Peyer's patch (tissue), 4 donors: ENCODE measurements at regions not wholly inside any gene's neighbourhood (a gene's known extent, or its start where the extent isn't known, plus 50 kb on each side); places are given as distances from the start of the nearest gene placed in this dataset.

ENCODE experiments used
- DNase-seq, 3 donors: peaks; one replicate each; pipeline ENCODE4 v3.0.0-alpha.2; 2017 to 2019
- H3K27ac ChIP-seq, 4 donors: fragments of 200-600 bp; sonication (generic); one replicate each; pipeline ENCODE4 v1.5.1; 2016 to 2019
- H3K27me3 ChIP-seq, 2 donors: fragments of 200-600 bp; sonication (generic); one replicate each; pipeline ENCODE4 v1.5.1; 2019
- H3K36me3 ChIP-seq, 3 donors: fragments of 200-600 bp; sonication (generic); one replicate each; pipeline ENCODE4 v1.5.1; 2016 to 2019
- H3K4me1 ChIP-seq, 4 donors: fragments of 200-600 bp; sonication (generic); one replicate each; pipeline ENCODE4 v1.5.1; 2016 to 2019
- H3K4me3 ChIP-seq, 4 donors: fragments of 200-600 bp; sonication (generic); 1 replicate in 3 of 4; 2 replicates in 1 of 4; pipeline ENCODE4 v1.5.1; 2016 to 2019; ENCODE audit warnings: mild to moderate bottlenecking in 1 of 4
- H3K9me3 ChIP-seq, 4 donors: fragments of 200-600 bp; sonication (generic); one replicate each; pipeline ENCODE4 v1.5.1; 2016 to 2019; ENCODE audit warnings: mild to moderate bottlenecking in 1 of 4
- POLR2A ChIP-seq, 2 donors: fragments of 450-650 bp; IDR thresholded peaks; one replicate each; pipeline ENCODE4 v1.5.1; 2017; ENCODE audit warnings: antibody characterized with exemption in 2 of 2, mild to moderate bottlenecking in 2 of 2, moderate library complexity in 2 of 2
- TF ChIP-seq, protein P1 (sequence below), 6 experiments: fragments of 450-650 bp in 4 of 6; fragments of 200-600 bp in 2 of 6; sonication (generic) in 1 of 6; IDR thresholded peaks; one replicate each; pipeline ENCODE4 v1.5.1; 2017 to 2019; ENCODE audit warnings: antibody characterized with exemption in 6 of 6, mild to moderate bottlenecking in 3 of 6, moderate library complexity in 1 of 6

DNA sequence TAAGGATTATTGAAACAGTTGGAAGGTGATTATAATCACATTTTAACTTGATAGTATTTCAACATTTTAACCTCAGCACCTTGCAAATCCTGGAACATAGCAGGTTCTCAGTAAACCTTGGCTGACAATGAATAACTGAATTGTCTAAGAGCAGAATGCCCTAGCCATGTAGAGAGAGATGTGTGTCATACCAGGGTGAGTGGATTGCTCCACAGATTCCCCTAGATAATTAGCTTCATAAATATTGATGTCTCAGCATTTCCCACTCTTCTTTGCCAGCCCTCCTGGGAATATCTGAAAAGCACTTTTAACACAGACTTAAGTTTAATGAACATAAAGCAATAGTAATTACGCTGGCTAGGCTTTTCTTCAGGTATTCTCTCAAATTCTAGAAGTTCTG lies 363.5 kb downstream of the MAN2A1 start:
- H3K4me1 ChIP-seq = no peaks in the 10 kb centered on the region
- H3K9me3 ChIP-seq = no peaks in the 10 kb centered on the region
- no peaks in the 10 kb centered on the region for H3K27me3 ChIP-seq
- H3K4me3 ChIP-seq = no peak overlapping the region
- no peak for DNase-seq
- no peaks in the 10 kb centered on the region for H3K36me3 ChIP-seq
- peak overlapping the region in 1 of 4 donors; percentile 38 for H3K27ac ChIP-seq
- TF ChIP-seq, protein P1, sequence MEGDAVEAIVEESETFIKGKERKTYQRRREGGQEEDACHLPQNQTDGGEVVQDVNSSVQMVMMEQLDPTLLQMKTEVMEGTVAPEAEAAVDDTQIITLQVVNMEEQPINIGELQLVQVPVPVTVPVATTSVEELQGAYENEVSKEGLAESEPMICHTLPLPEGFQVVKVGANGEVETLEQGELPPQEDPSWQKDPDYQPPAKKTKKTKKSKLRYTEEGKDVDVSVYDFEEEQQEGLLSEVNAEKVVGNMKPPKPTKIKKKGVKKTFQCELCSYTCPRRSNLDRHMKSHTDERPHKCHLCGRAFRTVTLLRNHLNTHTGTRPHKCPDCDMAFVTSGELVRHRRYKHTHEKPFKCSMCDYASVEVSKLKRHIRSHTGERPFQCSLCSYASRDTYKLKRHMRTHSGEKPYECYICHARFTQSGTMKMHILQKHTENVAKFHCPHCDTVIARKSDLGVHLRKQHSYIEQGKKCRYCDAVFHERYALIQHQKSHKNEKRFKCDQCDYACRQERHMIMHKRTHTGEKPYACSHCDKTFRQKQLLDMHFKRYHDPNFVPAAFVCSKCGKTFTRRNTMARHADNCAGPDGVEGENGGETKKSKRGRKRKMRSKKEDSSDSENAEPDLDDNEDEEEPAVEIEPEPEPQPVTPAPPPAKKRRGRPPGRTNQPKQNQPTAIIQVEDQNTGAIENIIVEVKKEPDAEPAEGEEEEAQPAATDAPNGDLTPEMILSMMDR (IDR thresholded peaks at IDR 0.05) = no peak
- no peak for TF ChIP-seq POLR2A (IDR thresholded peaks at IDR 0.05)

DNA sequence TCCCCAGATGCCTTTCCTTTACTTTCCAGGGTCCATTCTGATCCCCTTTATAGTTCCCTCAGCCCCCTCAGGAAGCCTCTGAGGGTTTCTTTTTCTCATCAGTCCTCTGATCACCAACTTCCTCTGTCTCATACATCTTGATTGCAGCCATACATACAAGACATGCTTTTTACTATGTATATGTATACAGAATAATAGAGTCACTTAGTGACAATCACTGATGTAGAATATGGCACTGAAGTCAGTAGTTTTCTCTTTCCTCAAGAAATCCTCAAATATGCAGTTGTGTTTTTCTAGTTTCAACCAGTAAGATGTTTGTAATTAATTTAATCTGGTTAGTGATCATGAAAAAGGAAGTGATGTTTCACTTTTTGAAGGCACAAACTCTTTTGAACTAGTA lies 364.1 kb downstream of the MAN2A1 start:
- DNase-seq = no peak
- H3K36me3 ChIP-seq = no peaks in the 10 kb centered on the region
- no peak for TF ChIP-seq POLR2A (IDR thresholded peaks at IDR 0.05)
- TF ChIP-seq, protein P1 (IDR thresholded peaks at IDR 0.05) = no peak
- H3K27me3 ChIP-seq = no peaks in the 10 kb centered on the region
- H3K27ac ChIP-seq = peak overlapping the region in 1 of 4 donors; percentile 38
- no peaks in the 10 kb centered on the region for H3K9me3 ChIP-seq
- no peak overlapping the region for H3K4me3 ChIP-seq
- H3K4me1 ChIP-seq = no peaks in the 10 kb centered on the region

DNA sequence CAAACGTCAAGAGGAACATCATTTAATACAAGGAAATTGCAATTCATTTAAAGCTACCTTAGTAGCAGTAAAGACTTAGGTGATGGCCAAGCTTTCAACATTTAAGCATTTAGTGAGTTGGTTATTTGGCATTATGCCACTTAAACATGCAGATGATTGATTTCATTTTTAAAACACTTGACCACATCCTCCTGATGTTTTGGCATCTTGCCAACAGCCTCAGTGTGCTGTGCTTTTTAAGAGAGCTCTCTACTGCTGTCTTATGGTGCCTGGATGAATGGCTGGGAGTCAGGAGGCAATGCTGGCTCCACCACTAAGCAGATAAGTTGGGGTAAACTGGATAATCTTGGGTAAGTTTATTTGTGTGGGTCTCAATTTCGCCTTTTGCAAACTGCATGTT lies 364.5 kb downstream of the MAN2A1 start:
- DNase-seq = peak in 2 of 3 donors; percentile 61 to 73
- H3K4me1 ChIP-seq = no peaks in the 10 kb centered on the region
- H3K9me3 ChIP-seq = no peaks in the 10 kb centered on the region
- H3K36me3 ChIP-seq = no peaks in the 10 kb centered on the region
- H3K4me3 ChIP-seq = no peak overlapping the region
- no peak for TF ChIP-seq POLR2A (IDR thresholded peaks at IDR 0.05)
- TF ChIP-seq, protein P1 (IDR thresholded peaks at IDR 0.05) = no peak
- peak overlapping the region in 1 of 4 donors; percentile 38 for H3K27ac ChIP-seq
- H3K27me3 ChIP-seq = no peaks in the 10 kb centered on the region

DNA sequence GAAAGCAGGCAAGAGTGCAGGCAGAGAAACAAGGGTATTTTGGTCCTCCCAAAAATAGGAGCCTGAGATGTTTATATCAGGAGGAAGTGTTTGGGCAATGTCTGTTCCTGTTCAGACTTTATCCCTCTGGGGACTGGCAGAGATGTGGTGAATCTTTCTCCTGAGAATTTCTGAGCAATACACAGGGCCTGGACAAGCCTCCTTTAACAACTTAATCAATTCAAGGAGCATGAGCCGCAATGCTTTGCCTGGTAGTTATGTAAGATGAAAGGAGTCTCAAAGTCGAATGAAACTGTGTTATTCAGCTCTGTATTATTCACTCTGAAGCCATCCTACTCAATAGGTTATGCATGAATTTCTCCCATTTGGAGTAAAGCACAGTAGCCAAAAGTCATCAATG lies 365.6 kb downstream of the MAN2A1 start:
- no peak for DNase-seq
- no peak overlapping the region for H3K4me3 ChIP-seq
- H3K27me3 ChIP-seq = no peaks in the 10 kb centered on the region
- TF ChIP-seq, protein P1 (IDR thresholded peaks at IDR 0.05) = no peak
- no peak for TF ChIP-seq POLR2A (IDR thresholded peaks at IDR 0.05)
- no peaks in the 10 kb centered on the region for H3K9me3 ChIP-seq
- H3K27ac ChIP-seq = no peak overlapping the region
- H3K4me1 ChIP-seq = no peaks in the 10 kb centered on the region
- H3K36me3 ChIP-seq = no peaks in the 10 kb centered on the region

DNA sequence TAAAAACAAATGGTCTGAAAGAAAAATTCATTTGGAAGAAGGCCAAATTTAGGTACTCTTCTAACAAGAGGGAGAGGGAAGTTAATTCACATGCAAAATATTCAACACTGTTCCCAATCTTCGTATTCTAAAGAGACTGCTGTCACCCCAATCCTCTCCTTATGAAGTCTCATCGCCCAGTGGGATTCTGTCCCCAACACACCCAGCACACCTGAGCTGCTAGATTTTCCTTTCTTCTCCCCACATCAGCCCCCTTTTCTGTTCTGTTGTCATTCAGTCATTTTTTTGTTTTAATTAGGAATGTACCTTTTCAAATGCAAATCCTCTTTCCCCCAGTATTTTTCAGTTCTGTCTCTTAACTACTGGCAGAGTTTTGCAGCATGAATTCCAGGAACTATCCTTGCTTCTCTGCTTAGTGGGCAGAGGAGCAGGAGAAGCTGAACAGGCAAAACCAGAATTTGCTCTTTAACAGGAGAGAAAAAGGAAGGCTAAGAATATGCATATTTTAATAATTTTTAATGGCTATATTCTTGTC lies 366.9 kb downstream of the MAN2A1 start:
- TF ChIP-seq, protein P1 (IDR thresholded peaks at IDR 0.05) = no peak
- no peak for TF ChIP-seq POLR2A (IDR thresholded peaks at IDR 0.05)
- Histone ChIP-seq H3K27ac (no peak overlapping the region), H3K27me3 (no peaks in the 10 kb centered on the region), H3K4me1 (no peaks in the 10 kb centered on the region), H3K9me3 (no peaks in the 10 kb centered on the region), H3K4me3 (no peak overlapping the region), H3K36me3 (no peaks in the 10 kb centered on the region)
- DNase-seq = no peak

DNA sequence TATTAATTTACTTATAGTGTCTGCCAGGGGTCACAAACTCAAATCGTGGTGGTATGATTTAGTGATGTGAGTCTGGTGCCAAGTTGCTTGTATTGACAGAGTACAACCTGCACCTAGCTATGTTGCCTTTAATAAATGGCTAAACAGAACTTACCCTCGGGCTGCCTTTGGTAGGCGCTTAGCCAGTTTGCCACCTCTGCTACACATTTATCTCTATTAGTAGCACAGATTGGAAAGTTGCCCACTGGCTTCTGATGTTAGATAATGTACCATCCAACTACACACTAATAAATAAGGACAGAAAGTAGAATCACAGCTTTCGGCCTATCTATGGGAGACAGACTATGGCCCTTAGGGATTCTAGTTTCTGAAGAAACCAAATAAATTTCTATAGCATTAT lies 368.4 kb downstream of the MAN2A1 start:
- Histone ChIP-seq H3K9me3 (no peaks in the 10 kb centered on the region), H3K4me3 (no peak overlapping the region), H3K4me1 (no peaks in the 10 kb centered on the region), H3K36me3 (no peaks in the 10 kb centered on the region), H3K27ac (no peak overlapping the region), H3K27me3 (no peaks in the 10 kb centered on the region)
- no peak for DNase-seq
- no peak for TF ChIP-seq POLR2A (IDR thresholded peaks at IDR 0.05)
- TF ChIP-seq, protein P1 (IDR thresholded peaks at IDR 0.05) = no peak
